K562 (cell line): ENCODE measurements at regions not wholly inside any gene's neighbourhood (a gene's known extent, or its start where the extent isn't known, plus 50 kb on each side); places are given as distances from the start of the nearest gene placed in this dataset.

ENCODE experiments used
- ATAC-seq: fragments of 200-7000 bp; cut with Tn5 transposase; 3 replicates; pipeline ENCODE4 v1.9.1; 2020; ENCODE audit warnings: moderate library complexity
- BruUV-seq: library from RNA; stranded (reverse); fragments of 400-500 nt; replicated peaks from 2 replicates; lab custom pipeline; 2021; lab: Mats Ljungman, UMichigan
- CTCF ChIA-PET: fragments of 300-600 bp; formaldehyde crosslinking; extraction: SDS; loops from one replicate; lab custom pipeline; 2021; ENCODE audit warnings: low intra/inter-chr PET ratio; lab: Yijun Ruan, JAX
- POLR2A ChIA-PET: fragments of 300-600, 350-650 bp; sonication (Branson Sonifier 250); formaldehyde crosslinking; extraction: SDS; loops from one replicate; lab custom pipeline; 2021; ENCODE audit warnings: antibody characterized with exemption, inconsistent platforms; lab: Yijun Ruan, JAX
- DNase-seq, 4 experiments: peaks; one replicate each; pipeline versions ENCODE4 v3.0.0 to v3.0.0-alpha.2; 2011 to 2018; ENCODE audit warnings: low spot score in 3 of 4, mixed read lengths in 3 of 4; ENCODE audit errors: extremely low read depth in 1 of 4
- FAIRE-seq: peaks from 2 replicates; lab custom pipeline; 2011; peaks lifted over from hg19 to GRCh38; lab: Jason Lieb, UNC
- H2AFZ ChIP-seq: 2 replicates; pipeline ENCODE4 v1.6.0; 2011; ENCODE audit warnings: low read depth, low read length, control low read depth, inconsistent platforms
- H3K27ac ChIP-seq: fragments of 200-600 bp; 3 replicates; pipeline ENCODE4 v1.8.0; 2011; ENCODE audit warnings: low read depth, mild to moderate bottlenecking, control low read depth, inconsistent platforms, low read length, moderate library complexity, mixed read lengths; ENCODE audit errors: extremely low read depth
- H3K27me3 ChIP-seq, 2 experiments: fragments of 300-600 bp in 1 of 2; 2 replicates in 1 of 2; 3 replicates in 1 of 2; pipeline versions ENCODE4 v1.6.0 to v1.8.0; 2011; ENCODE audit warnings: inconsistent platforms in 2 of 2, low read length in 2 of 2, mild to moderate bottlenecking in 1 of 2, mixed read lengths in 1 of 2, moderate library complexity in 1 of 2; ENCODE audit not compliant: control insufficient read depth in 2 of 2, insufficient read depth in 2 of 2
- H3K36me3 ChIP-seq: fragments of 300-600 bp; 3 replicates; pipeline ENCODE4 v1.8.0; 2011; ENCODE audit warnings: mild to moderate bottlenecking, low read length, inconsistent platforms; ENCODE audit not compliant: control insufficient read depth, insufficient read depth
- H3K4me1 ChIP-seq, 2 experiments: fragments of 200-600 bp in 1 of 2; replicated peaks in 1 of 2; 2 replicates in 1 of 2; 3 replicates in 1 of 2; pipeline versions ENCODE4 v1.5.1 to v1.8.0; 2011; ENCODE audit warnings: inconsistent platforms in 2 of 2, low read length in 2 of 2, mild to moderate bottlenecking in 1 of 2, mixed read lengths in 1 of 2, moderate library complexity in 1 of 2; ENCODE audit not compliant: control insufficient read depth in 2 of 2, insufficient read depth in 2 of 2
- H3K4me2 ChIP-seq: 2 replicates; pipeline ENCODE4 v1.6.1; 2011; ENCODE audit warnings: low read length, control low read depth, inconsistent platforms, mixed read lengths; ENCODE audit not compliant: insufficient read depth
- H3K4me3 ChIP-seq: fragments of 200-600 bp; sonication (generic), shearing (Covaris generic); 2 replicates; pipeline ENCODE4 v1.5.1; 2016; ENCODE audit warnings: control low read depth, inconsistent platforms
- H3K79me2 ChIP-seq: fragments of 200-600 bp; 3 replicates; pipeline ENCODE4 v1.8.0; 2011; ENCODE audit warnings: low read length, inconsistent platforms; ENCODE audit not compliant: control insufficient read depth, insufficient read depth
- H3K9ac ChIP-seq, 2 experiments: 2 replicates each; pipeline versions ENCODE4 v1.6.0 to v1.6.1; 2011; ENCODE audit warnings: low read depth in 2 of 2, low read length in 2 of 2, control low read depth in 1 of 2, inconsistent platforms in 1 of 2, mild to moderate bottlenecking in 1 of 2, mixed read lengths in 1 of 2; ENCODE audit not compliant: insufficient read depth in 1 of 2
- H3K9me1 ChIP-seq: one replicate; pipeline ENCODE4 v1.6.0; 2011; ENCODE audit warnings: inconsistent platforms, mild to moderate bottlenecking, low read length, moderate library complexity; ENCODE audit not compliant: control insufficient read depth, insufficient read depth
- H3K9me3 ChIP-seq: replicated peaks from 2 replicates; pipeline ENCODE4 v1.5.1; 2011; ENCODE audit warnings: low read depth, low read length, inconsistent platforms; ENCODE audit not compliant: control insufficient read depth, insufficient read depth
- H4K20me1 ChIP-seq: replicated peaks from 2 replicates; pipeline ENCODE4 v1.6.1; 2011; ENCODE audit warnings: low read length, inconsistent platforms, mixed read lengths; ENCODE audit not compliant: control insufficient read depth, insufficient read depth
- BACH1 ChIP-seq: fragments of 200-800 bp; sonication (Bioruptor generic); IDR thresholded peaks from 2 replicates; pipeline ENCODE4 v1.6.1; 2016; ENCODE audit warnings: missing genetic modification characterization, missing compliant biosample characterization
- CXXC5 ChIP-seq: fragments of 250-450 bp; sonication (Bioruptor Pico); IDR thresholded peaks from 2 replicates; pipeline ENCODE4 v1.8.0; 2022; ENCODE audit warnings: inconsistent platforms, mild to moderate bottlenecking, moderate library complexity
- HDAC2 ChIP-seq: fragments of 450-650 bp; IDR thresholded peaks from 2 replicates; pipeline ENCODE4 v1.6.1; 2016; ENCODE audit warnings: mild to moderate bottlenecking
- HSF4 ChIP-seq: fragments of 250-450 bp; sonication (Bioruptor Pico); IDR thresholded peaks from 2 replicates; pipeline ENCODE4 v2.1.2; 2022; ENCODE audit warnings: mild to moderate bottlenecking, moderate library complexity, borderline replicate concordance
- IFI16 ChIP-seq: fragments of 250-450 bp; sonication (Bioruptor Pico); IDR thresholded peaks from 2 replicates; pipeline ENCODE4 v2.1.2; 2022; ENCODE audit warnings: mild to moderate bottlenecking, inconsistent platforms
- JUND ChIP-seq, 2 experiments: IDR thresholded peaks; 2 replicates in 1 of 2; 3 replicates in 1 of 2; pipeline ENCODE4 v1.6.1; 2011; ENCODE audit warnings: borderline replicate concordance in 2 of 2, low read depth in 2 of 2, low read length in 2 of 2, improper control_type of control experiment in 1 of 2, missing biosample characterization in 1 of 2, missing genetic modification characterization in 1 of 2, missing genetic modification reagents in 1 of 2
- MEIS2 ChIP-seq: fragments of 450-650 bp; IDR thresholded peaks from 2 replicates; pipeline ENCODE4 v1.6.1; 2014; ENCODE audit warnings: mild to moderate bottlenecking; ENCODE audit not compliant: partially characterized antibody
- MNT ChIP-seq, 2 experiments: fragments of 450-650 bp; conservative IDR thresholded peaks; 2 replicates each; pipeline ENCODE4 v1.6.1; 2017; ENCODE audit warnings: mild to moderate bottlenecking in 2 of 2, moderate library complexity in 2 of 2
- NR3C1 ChIP-seq: sonication (generic); formaldehyde crosslinking; IDR thresholded peaks from 2 replicates; pipeline ENCODE4 v1.8.1; 2022; ENCODE audit warnings: missing genetic modification reagents
- ZBTB33 ChIP-seq: sonication (generic); formaldehyde crosslinking; IDR thresholded peaks from 2 replicates; pipeline ENCODE4 v1.8.1; 2023; ENCODE audit warnings: mild to moderate bottlenecking, missing genetic modification reagents
- ZNF511 ChIP-seq: sonication (generic); formaldehyde crosslinking; IDR thresholded peaks from 2 replicates; pipeline ENCODE4 v1.8.0; 2022; ENCODE audit warnings: mild to moderate bottlenecking, missing genetic modification reagents
- ZNF584 ChIP-seq: fragments of 200-800 bp; sonication (Bioruptor generic); IDR thresholded peaks from 2 replicates; pipeline ENCODE4 v1.6.1; 2016; ENCODE audit warnings: low read depth, mild to moderate bottlenecking, missing genetic modification characterization, missing compliant biosample characterization
- WGBS: fragments of 100-300 bp; shearing (Covaris generic); methylation state at CpG from one replicate; pipeline ENCODE4 v1.1.6; 2016; ENCODE audit warnings: low coverage, mixed read lengths; ENCODE audit not compliant: insufficient coverage; ENCODE audit errors: missing lambda C conversion rate; 5-methylcytosine and 5-hydroxymethylcytosine counted together
- in situ Hi-C: fragments of 300-500 bp; cut with MboI; formaldehyde crosslinking; loops from 4 replicates; pipeline ENCODE4 v1.15.0; 2018; ENCODE audit warnings: inconsistent platforms, mixed read lengths
- intact Hi-C: fragments of 100-400 bp; cut with micrococcal nuclease; formaldehyde crosslinking; loops from 2 replicates; pipeline ENCODE4 v1.14.2; 2022

DNA sequence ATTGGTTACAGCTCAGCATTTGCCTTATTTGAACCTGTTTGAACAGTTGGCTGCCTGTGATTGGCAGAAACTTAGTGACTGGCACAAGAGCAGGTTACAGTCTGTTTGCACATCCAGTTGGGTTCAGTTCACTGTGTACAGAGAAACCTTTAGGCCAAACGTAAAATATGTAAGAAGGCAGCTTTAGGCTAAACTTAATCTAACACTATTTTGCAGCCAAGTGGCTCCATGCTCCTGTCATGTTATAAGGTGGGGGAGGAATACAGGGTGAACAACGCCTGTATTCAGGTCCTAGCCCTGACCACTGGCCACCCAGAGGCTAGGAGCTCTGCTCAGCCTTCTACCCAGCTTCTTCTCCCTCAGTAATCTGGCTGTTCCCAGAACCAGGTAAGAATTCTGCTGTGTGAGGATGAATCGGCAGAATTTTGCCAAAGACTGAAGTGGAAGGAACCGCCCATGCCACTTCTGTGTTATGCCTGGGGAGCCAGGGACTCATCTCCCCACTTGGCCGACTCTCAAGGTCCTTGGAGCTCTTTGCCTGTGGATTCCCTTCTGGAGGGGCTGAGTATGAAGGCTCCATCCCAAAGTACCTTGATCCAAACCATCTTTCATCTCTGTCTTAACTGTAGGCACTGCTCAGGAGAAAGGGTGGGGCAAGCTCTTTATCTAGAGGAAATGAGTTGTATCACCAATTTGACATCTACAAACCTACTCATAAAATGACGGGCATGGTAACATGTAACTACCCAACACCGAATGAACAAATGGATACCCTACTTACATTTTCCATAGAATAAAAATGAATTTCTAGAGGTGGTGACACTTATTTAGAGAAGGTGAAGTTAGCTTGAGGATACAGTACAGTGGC is 164.4 kb upstream of the NAMPT start:
- TSS peak; percentile 97 for BruUV-seq
- H3K9me3 ChIP-seq, result peaks cover 4% of the 10 kb centered on the region; the same call in 1 of the 2 replicates
- H3K4me1 ChIP-seq, result peaks cover 13 to 32% of the 10 kb centered on the region in 2 experiments; a peak in 4 of 5 replicates
- ChIA-PET CTCF (interaction anchor here (0.8 kb wide), 2 partner anchors 9 to 84 kb away, joined by 3 read pairs; no protein-coding TSS in a partner anchor), POLR2A (interaction anchor here (0.6 to 2.7 kb wide), 23 partner anchors 8 to 487 kb away, joined by 3 to 10 read pairs (median 4); partner anchors contain the start of gene NAMPT)
- no peaks in the 10 kb centered on the region for H4K20me1 ChIP-seq
- no peak overlapping the region for H3K4me3 ChIP-seq
- H3K9me1 ChIP-seq, result no peaks in the 10 kb centered on the region
- intact Hi-C loops (no loop called here), in situ Hi-C loops (no loop called here)
- no peaks in the 10 kb centered on the region for H3K36me3 ChIP-seq
- H3K4me2 ChIP-seq, result peak overlapping the region; percentile 77
- ATAC-seq (peak; percentile 94), DNase-seq (peak in 2 of 4 experiments; percentile 84 to 92), FAIRE-seq (peak; percentile 88)
- peak overlapping the region; percentile 87 for H3K27ac ChIP-seq
- 2% methylated on average over 7 of the region's 7 CpGs for WGBS
- H3K79me2 ChIP-seq, result no peaks in the 10 kb centered on the region
- H3K9ac ChIP-seq, result peak overlapping the region; percentile 20 to 64; a peak in 3 of 4 replicates
- peak overlapping the region; percentile 98 for H2AFZ ChIP-seq
- no peaks in the 10 kb centered on the region for H3K27me3 ChIP-seq
- TF ChIP-seq IFI16 (CRISPR knock-in tag) (peak; percentile 59; the same call in 1 of the 2 replicates), HDAC2 (peak; percentile 88; the same call in 1 of the 2 replicates), ZNF511 (CRISPR knock-in tag) (no peak), ZBTB33 (CRISPR knock-in tag) (no peak), MNT (conservative IDR thresholded peaks at IDR 0.05) (peak; percentile 24 to 41; a peak in 3 of 4 replicates), JUND (IDR thresholded peaks at IDR 0.05; ENCODE audit: borderline replicate concordance, low read depth, low read length) (peak; percentile 4), JUND (tag; IDR thresholded peaks at IDR 0.05; ENCODE audit: borderline replicate concordance, low read depth, low read length) (no peak; the same call in 1 of the 3 replicates), ZNF584 (CRISPR knock-in tag) (peak; percentile 89), HSF4 (CRISPR knock-in tag) (peak; percentile 17; the same call in 1 of the 2 replicates), NR3C1 (no peak), MEIS2 (peak; percentile 63), CXXC5 (peak; percentile 68), BACH1 (peak; percentile 83; the same call in 1 of the 2 replicates)
